H1 (cell line): ENCODE measurements at regions not wholly inside any gene's neighbourhood (a gene's known extent, or its start where the extent isn't known, plus 50 kb on each side); places are given as distances from the start of the nearest gene placed in this dataset.

Source experiments
- CBX5 ChIP-seq: fragments of 300-800, 300-1000 bp; sonication (generic); IDR thresholded peaks from 2 replicates; pipeline ENCODE4 v1.7.1; 2016; ENCODE audit warnings: antibody characterized with exemption, low read length, low read depth
- CTBP2 ChIP-seq: IDR thresholded peaks from 2 replicates; pipeline ENCODE4 v1.7.0; 2011; ENCODE audit warnings: borderline replicate concordance, mild to moderate bottlenecking, moderate library complexity, mixed read lengths, low read length; ENCODE audit not compliant: insufficient read depth, insufficient read length
- CTCF ChIP-seq, 3 experiments: IDR thresholded peaks; 1 replicate in 2 of 3; 2 replicates in 1 of 3; pipeline versions ENCODE4 v1.5.1 to v1.6.1; 2011; ENCODE audit warnings: low read length in 3 of 3, mild to moderate bottlenecking in 3 of 3, inconsistent platforms in 2 of 3, low read depth in 1 of 3, moderate library complexity in 1 of 3; ENCODE audit not compliant: insufficient read depth in 1 of 3; ENCODE audit errors: control extremely low read depth in 1 of 3
- HDAC2 ChIP-seq, 2 experiments: fragments of 300-600 bp in 1 of 2; sonication (generic) in 1 of 2; IDR thresholded peaks; 2 replicates each; pipeline ENCODE4 v1.6.1; 2011 to 2012; ENCODE audit warnings: low read depth in 2 of 2, low read length in 2 of 2, mild to moderate bottlenecking in 2 of 2, moderate library complexity in 2 of 2, borderline replicate concordance in 1 of 2, inconsistent platforms in 1 of 2
- KDM5A ChIP-seq: fragments of 200-600 bp; IDR thresholded peaks from 2 replicates; pipeline ENCODE4 v1.7.1; 2012; ENCODE audit warnings: mild to moderate bottlenecking, low read length, inconsistent platforms, mixed read lengths
- SP2 ChIP-seq: IDR thresholded peaks from 2 replicates; pipeline ENCODE4 v1.6.1; 2012; ENCODE audit warnings: mild to moderate bottlenecking, low read length, inconsistent platforms
- TEAD4 ChIP-seq: IDR thresholded peaks from 2 replicates; pipeline ENCODE4 v1.6.1; 2012; ENCODE audit warnings: low read depth, low read length, inconsistent platforms, mixed read lengths

GRCh38 chr3:127426444-127427153 is 138.8 kb upstream of the PRR20G start (continued):
- TF ChIP-seq SP2 (no peak), CTBP2 (no peak), HDAC2 (IDR thresholded peaks at IDR 0.05; ENCODE audit: borderline replicate concordance in 1 of 2, low read depth in 2 of 2, low read length in 2 of 2) (no peak), TEAD4 (no peak), KDM5A (no peak), CBX5 (no peak), CTCF (IDR thresholded peaks at IDR 0.05; ENCODE audit: control extremely low read depth in 1 of 3, insufficient read depth in 1 of 3, low read depth in 1 of 3, low read length in 3 of 3) (no peak)
